SK-N-SH (cell line): ENCODE measurements at regions not wholly inside any gene's neighbourhood (a gene's known extent, or its start where the extent isn't known, plus 50 kb on each side); places are given as distances from the start of the nearest gene placed in this dataset.

ENCODE experiments used
- CTCF ChIA-PET: fragments of 300-600, 350-600 bp; formaldehyde crosslinking; extraction: SDS; loops from one replicate; lab custom pipeline; 2021; lab: Yijun Ruan, JAX
- POLR2A ChIA-PET: fragments of 350-600 bp; sonication (Branson Sonifier 250); formaldehyde crosslinking; extraction: SDS; loops from one replicate; lab custom pipeline; 2020; ENCODE audit warnings: antibody characterized with exemption, inconsistent platforms; lab: Yijun Ruan, JAX
- DNase-seq: peaks from one replicate; pipeline ENCODE4 v3.0.0; 2012
- H2AFZ ChIP-seq: fragments of 200-600 bp; sonication (generic); 2 replicates; pipeline ENCODE4 v1.8.1; 2016; ENCODE audit warnings: antibody characterized with exemption, mild to moderate bottlenecking, low read depth
- H3F3A ChIP-seq: fragments of 200-600 bp; sonication (generic); replicated peaks from 2 replicates; pipeline ENCODE3; 2016; ENCODE audit warnings: antibody characterized with exemption, mild to moderate bottlenecking; ENCODE audit not compliant: insufficient read depth
- H3K27ac ChIP-seq, 2 experiments: fragments of 200-500 bp in 1 of 2; fragments of 200-600 bp in 1 of 2; sonication (Bioruptor generic) in 1 of 2; sonication (generic), shearing (Covaris generic) in 1 of 2; 2 replicates each; pipeline versions ENCODE4 v1.5.1 to v1.6.1; 2014 to 2016; ENCODE audit warnings: low read depth in 2 of 2, inconsistent platforms in 1 of 2, low read length in 1 of 2, mild to moderate bottlenecking in 1 of 2, mixed read lengths in 1 of 2
- H3K27me3 ChIP-seq: fragments of 200-600 bp; sonication (generic), shearing (Covaris generic); 2 replicates; pipeline ENCODE4 v1.6.1; 2016; ENCODE audit warnings: mixed run types; ENCODE audit not compliant: insufficient read depth
- H3K36me3 ChIP-seq, 2 experiments: fragments of 200-500 bp in 1 of 2; fragments of 200-600 bp in 1 of 2; sonication (Bioruptor generic) in 1 of 2; sonication (generic) in 1 of 2; replicated peaks in 1 of 2; 2 replicates each; pipeline versions ENCODE3 to v1.5.1; 2014 to 2016; ENCODE audit warnings: low read length in 1 of 2, mild to moderate bottlenecking in 1 of 2; ENCODE audit not compliant: insufficient read depth in 2 of 2, control insufficient read depth in 1 of 2
- H3K4me1 ChIP-seq, 2 experiments: fragments of 200-500 bp in 1 of 2; fragments of 200-600 bp in 1 of 2; sonication (Bioruptor generic) in 1 of 2; sonication (generic), shearing (Covaris generic) in 1 of 2; 2 replicates each; pipeline versions ENCODE4 v1.5.1 to v1.6.1; 2014 to 2016; ENCODE audit warnings: low read depth in 1 of 2, low read length in 1 of 2, mixed run types in 1 of 2; ENCODE audit not compliant: insufficient read depth in 2 of 2, control insufficient read depth in 1 of 2
- H3K4me2 ChIP-seq: fragments of 200-600 bp; sonication (generic), shearing (Covaris generic); 2 replicates; pipeline ENCODE4 v1.6.1; 2017; ENCODE audit warnings: mixed run types
- H3K4me3 ChIP-seq, 2 experiments: fragments of 200-500 bp in 1 of 2; fragments of 200-600 bp in 1 of 2; sonication (Bioruptor generic) in 1 of 2; sonication (generic), shearing (Covaris generic) in 1 of 2; 2 replicates each; pipeline versions ENCODE4 v1.5.1 to v1.8.1; 2014 to 2016; ENCODE audit warnings: low read depth in 2 of 2, inconsistent platforms in 1 of 2, low read length in 1 of 2, mild to moderate bottlenecking in 1 of 2, mixed read lengths in 1 of 2, moderate library complexity in 1 of 2
- H3K79me2 ChIP-seq: fragments of 200-600 bp; sonication (generic); 2 replicates; pipeline ENCODE4 v1.8.1; 2017; ENCODE audit warnings: mild to moderate bottlenecking; ENCODE audit not compliant: insufficient read depth
- H3K9ac ChIP-seq: fragments of 200-600 bp; sonication (generic); 2 replicates; pipeline ENCODE4 v1.6.1; 2017; ENCODE audit warnings: mixed run types
- H3K9me2 ChIP-seq: fragments of 200-600 bp; sonication (generic); 2 replicates; pipeline ENCODE4 v1.6.1; 2017; ENCODE audit warnings: mixed run types
- H3K9me3 ChIP-seq: fragments of 200-600 bp; sonication (generic); 2 replicates; pipeline ENCODE4 v1.6.1; 2017; ENCODE audit warnings: mixed run types, mild to moderate bottlenecking, moderate library complexity
- H4K20me1 ChIP-seq: fragments of 200-600 bp; sonication (generic); 2 replicates; pipeline ENCODE4 v1.6.1; 2017; ENCODE audit warnings: mild to moderate bottlenecking, mixed run types; ENCODE audit not compliant: insufficient read depth
- CHD2 ChIP-seq: fragments of 150-350 bp; IDR thresholded peaks from 2 replicates; pipeline ENCODE4 v1.6.1; 2018; ENCODE audit warnings: low read length; ENCODE audit not compliant: partially characterized antibody
- EP300 ChIP-seq, 2 experiments: IDR thresholded peaks; 2 replicates each; pipeline versions ENCODE4 v1.4.0 to v1.6.1; 2012; ENCODE audit warnings: borderline replicate concordance in 1 of 2, low read depth in 1 of 2, low read length in 1 of 2
- EZH2phosphoT487 ChIP-seq: fragments of 200-600 bp; sonication (generic); IDR thresholded peaks from 2 replicates; pipeline ENCODE4 v1.6.1; 2017; ENCODE audit warnings: low read depth, mixed run types, mild to moderate bottlenecking, antibody characterized with exemption, moderate library complexity, borderline replicate concordance
- FOXM1 ChIP-seq: IDR thresholded peaks from 2 replicates; pipeline ENCODE4 v1.4.0; 2012; ENCODE audit warnings: low read depth, mild to moderate bottlenecking
- MAX ChIP-seq: IDR thresholded peaks from 2 replicates; pipeline ENCODE4 v1.4.0; 2012; ENCODE audit warnings: low read depth
- MXI1 ChIP-seq: IDR thresholded peaks from 2 replicates; pipeline ENCODE4 v1.6.1; 2012; ENCODE audit warnings: mild to moderate bottlenecking, low read depth, low read length, improper control_type of control experiment
- NFIC ChIP-seq: IDR thresholded peaks from 2 replicates; pipeline ENCODE4 v1.4.0; 2012; ENCODE audit warnings: borderline replicate concordance
- PBX3 ChIP-seq: IDR thresholded peaks from 2 replicates; pipeline ENCODE4; 2012
- POLR2AphosphoS5 ChIP-seq: IDR thresholded peaks from 2 replicates; pipeline ENCODE4 v1.6.1; 2012; ENCODE audit warnings: low read depth, low read length
- RCOR1 ChIP-seq: fragments of 150-350 bp; IDR thresholded peaks from 2 replicates; pipeline ENCODE4 v1.6.1; 2017; ENCODE audit warnings: antibody characterized with exemption, low read length
- REST ChIP-seq: IDR thresholded peaks from 2 replicates; pipeline ENCODE4 v1.6.1; 2012; ENCODE audit warnings: mild to moderate bottlenecking, low read depth, low read length, moderate library complexity
- SIN3A ChIP-seq: IDR thresholded peaks from 2 replicates; pipeline ENCODE4 v1.6.1; 2012; ENCODE audit warnings: low read depth, mild to moderate bottlenecking, low read length, moderate library complexity, borderline replicate concordance
- SMC3 ChIP-seq: IDR thresholded peaks from 2 replicates; pipeline ENCODE4 v1.6.1; 2012; ENCODE audit warnings: low read depth, low read length, improper control_type of control experiment
- TCF12 ChIP-seq: IDR thresholded peaks from 2 replicates; pipeline ENCODE4 v1.4.0; 2012
- TEAD4 ChIP-seq: IDR thresholded peaks from 2 replicates; pipeline ENCODE4 v1.4.0; 2012; ENCODE audit warnings: mild to moderate bottlenecking, borderline replicate concordance; ENCODE audit not compliant: insufficient read depth
- USF2 ChIP-seq: fragments of 150-350 bp; IDR thresholded peaks from 2 replicates; pipeline ENCODE4 v1.6.1; 2017; ENCODE audit warnings: antibody characterized with exemption, low read length, low read depth, borderline replicate concordance
- YY1 ChIP-seq: IDR thresholded peaks from 2 replicates; pipeline ENCODE4 v1.4.0; 2012; ENCODE audit warnings: low read depth, mild to moderate bottlenecking
- WGBS: methylation state at CpG from one replicate; pipeline ENCODE4 v1.1.6; 2017; ENCODE audit warnings: low lambda C conversion rate; 5-methylcytosine and 5-hydroxymethylcytosine counted together

- TF ChIP-seq EZH2phosphoT487 (no peak), FOXM1 (no peak), REST (no peak), POLR2AphosphoS5 (no peak), SMC3 (no peak), SIN3A (no peak), TEAD4 (no peak)
- Histone ChIP-seq H3K27me3 (no peaks in the 10 kb centered on the region), H3K4me3 (no peak overlapping the region), H4K20me1 (no peaks in the 10 kb centered on the region), H3K9me3 (no peaks in the 10 kb centered on the region), H3K27ac (no peak overlapping the region), H3F3A (no peaks in the 10 kb centered on the region), H3K9ac (no peak overlapping the region), H3K36me3 (no peaks in the 10 kb centered on the region), H3K9me2 (no peaks in the 10 kb centered on the region), H3K4me1 (no peaks in the 10 kb centered on the region; a peak in 1 of 4 replicates), H3K79me2 (no peaks in the 10 kb centered on the region), H2AFZ (no peak overlapping the region), H3K4me2 (no peak overlapping the region)
- 91% methylated on average over 6 of the region's 9 CpGs for WGBS
- CTCF ChIA-PET, result no interaction called here
- POLR2A ChIA-PET, result no interaction called here
- DNase-seq, result no peak
Measured at GRCh38 chr16:29321585-29321984, 84.9 kb downstream of the NPIPB11 start.

GRCh38 chr16:29321000-29321393 is 85.5 kb downstream of the NPIPB11 start:
- Histone ChIP-seq H4K20me1 (no peaks in the 10 kb centered on the region), H2AFZ (no peak overlapping the region), H3F3A (no peaks in the 10 kb centered on the region), H3K4me3 (no peak overlapping the region), H3K4me2 (no peak overlapping the region), H3K9ac (no peak overlapping the region), H3K9me2 (no peaks in the 10 kb centered on the region), H3K9me3 (no peaks in the 10 kb centered on the region), H3K27me3 (no peaks in the 10 kb centered on the region), H3K36me3 (no peaks in the 10 kb centered on the region), H3K4me1 (peaks cover 0 to 3% of the 10 kb centered on the region in 2 experiments; a peak in 1 of 4 replicates), H3K79me2 (no peaks in the 10 kb centered on the region), H3K27ac (no peak overlapping the region)
- POLR2A ChIA-PET, result no interaction called here
- WGBS, result 97% methylated on average over 13 of the region's 18 CpGs
- CTCF ChIA-PET, result no interaction called here
- TF ChIP-seq TEAD4 (no peak), PBX3 (no peak), MXI1 (no peak), SMC3 (no peak), EP300 (IDR thresholded peaks at IDR 0.05; ENCODE audit: borderline replicate concordance in 1 of 2, low read depth in 1 of 2, low read length in 1 of 2) (no peak), MAX (no peak), FOXM1 (no peak), CHD2 (no peak), YY1 (no peak), TCF12 (no peak), USF2 (no peak), NFIC (no peak), RCOR1 (no peak)
- no peak for DNase-seq
